Keratinocyte (primary cell): ENCODE measurements at regions not wholly inside any gene's neighbourhood (a gene's known extent, or its start where the extent isn't known, plus 50 kb on each side); places are given as distances from the start of the nearest gene placed in this dataset.

ENCODE experiments used
- EZH2 ChIP-seq: IDR thresholded peaks from one replicate; pipeline ENCODE4 v1.6.1; 2012; ENCODE audit warnings: inconsistent platforms, mild to moderate bottlenecking, low read length, moderate library complexity
- TF ChIP-seq, protein P1 (sequence below), 3 experiments: IDR thresholded peaks in 1 of 3; conservative IDR thresholded peaks in 1 of 3; optimal IDR thresholded peaks in 1 of 3; 2 replicates in 2 of 3; 3 replicates in 1 of 3; pipeline versions ENCODE3 to v1.5.1; 2011; ENCODE audit warnings: low read length in 3 of 3, mild to moderate bottlenecking in 3 of 3, moderate library complexity in 2 of 3, control low read depth in 1 of 3, inconsistent platforms in 1 of 3; ENCODE audit not compliant: insufficient read depth in 2 of 3; ENCODE audit errors: extremely low read depth in 1 of 3

- no peak for TF ChIP-seq EZH2
- TF ChIP-seq, protein P1, sequence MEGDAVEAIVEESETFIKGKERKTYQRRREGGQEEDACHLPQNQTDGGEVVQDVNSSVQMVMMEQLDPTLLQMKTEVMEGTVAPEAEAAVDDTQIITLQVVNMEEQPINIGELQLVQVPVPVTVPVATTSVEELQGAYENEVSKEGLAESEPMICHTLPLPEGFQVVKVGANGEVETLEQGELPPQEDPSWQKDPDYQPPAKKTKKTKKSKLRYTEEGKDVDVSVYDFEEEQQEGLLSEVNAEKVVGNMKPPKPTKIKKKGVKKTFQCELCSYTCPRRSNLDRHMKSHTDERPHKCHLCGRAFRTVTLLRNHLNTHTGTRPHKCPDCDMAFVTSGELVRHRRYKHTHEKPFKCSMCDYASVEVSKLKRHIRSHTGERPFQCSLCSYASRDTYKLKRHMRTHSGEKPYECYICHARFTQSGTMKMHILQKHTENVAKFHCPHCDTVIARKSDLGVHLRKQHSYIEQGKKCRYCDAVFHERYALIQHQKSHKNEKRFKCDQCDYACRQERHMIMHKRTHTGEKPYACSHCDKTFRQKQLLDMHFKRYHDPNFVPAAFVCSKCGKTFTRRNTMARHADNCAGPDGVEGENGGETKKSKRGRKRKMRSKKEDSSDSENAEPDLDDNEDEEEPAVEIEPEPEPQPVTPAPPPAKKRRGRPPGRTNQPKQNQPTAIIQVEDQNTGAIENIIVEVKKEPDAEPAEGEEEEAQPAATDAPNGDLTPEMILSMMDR (optimal IDR thresholded peaks at IDR 0.05 in 1 of 3, IDR thresholded peaks at IDR 0.05 in 1 of 3, conservative IDR thresholded peaks at IDR 0.05 in 1 of 3; ENCODE audit: extremely low read depth in 1 of 3, insufficient read depth in 2 of 3, low read length in 3 of 3): no peak
Observed at GRCh38 chr3:14031271-14031670, 93.4 kb downstream of the CHCHD4 start.
